ENCODE measurements at regions not wholly inside any gene's neighbourhood (a gene's known extent, or its start where the extent isn't known, plus 50 kb on each side); places are given as distances from the start of the nearest gene placed in this dataset.

- H3K9me3 ChIP-seq (ENCODE audit: low read length) = no peaks in the 10 kb centered on the region
- H3K4me1 ChIP-seq (ENCODE audit: insufficient read depth, low read length) = no peaks in the 10 kb centered on the region
- FAIRE-seq = no peak
- no TSS peak for BruUV-seq (replicated peaks)
- no peaks in the 10 kb centered on the region for H3K36me3 ChIP-seq (replicated peaks in 1 of 2; ENCODE audit: control insufficient read depth in 1 of 2, insufficient read depth in 2 of 2, low read length in 2 of 2)
- H3K4me3 ChIP-seq (replicated peaks in 1 of 3; ENCODE audit: insufficient read depth in 1 of 3, low read depth in 2 of 3, low read length in 3 of 3) = no peak overlapping the region
- ATAC-seq = no peak
- no peak overlapping the region for H2AFZ ChIP-seq (ENCODE audit: low read length)
- WGBS (ENCODE audit: low lambda C conversion rate) = 58% methylated on average over 3 of the region's 3 CpGs
- H3K4me2 ChIP-seq (ENCODE audit: low read depth, low read length) = peak overlapping the region; percentile 12; the same call in 1 of the 2 replicates
- in situ Hi-C loops (cut with HindIII; ENCODE audit: extremely low pct_ligation_motif_present, low pct_unique_long_range_greater_than_20kb) (loop anchor here (10.0 kb wide), 1 partner anchor 478 kb away; no protein-coding TSS in a partner anchor), intact Hi-C loops (cut with micrococcal nuclease; ENCODE audit: unreplicated experiment) (loop anchor here (2.0 kb wide), 1 partner anchor 288 kb away; no protein-coding TSS in a partner anchor)
- no peak for TF ChIP-seq ZNF20 (CRISPR knock-in tag; IDR thresholded peaks at IDR 0.05)
- TF ChIP-seq, protein P1, sequence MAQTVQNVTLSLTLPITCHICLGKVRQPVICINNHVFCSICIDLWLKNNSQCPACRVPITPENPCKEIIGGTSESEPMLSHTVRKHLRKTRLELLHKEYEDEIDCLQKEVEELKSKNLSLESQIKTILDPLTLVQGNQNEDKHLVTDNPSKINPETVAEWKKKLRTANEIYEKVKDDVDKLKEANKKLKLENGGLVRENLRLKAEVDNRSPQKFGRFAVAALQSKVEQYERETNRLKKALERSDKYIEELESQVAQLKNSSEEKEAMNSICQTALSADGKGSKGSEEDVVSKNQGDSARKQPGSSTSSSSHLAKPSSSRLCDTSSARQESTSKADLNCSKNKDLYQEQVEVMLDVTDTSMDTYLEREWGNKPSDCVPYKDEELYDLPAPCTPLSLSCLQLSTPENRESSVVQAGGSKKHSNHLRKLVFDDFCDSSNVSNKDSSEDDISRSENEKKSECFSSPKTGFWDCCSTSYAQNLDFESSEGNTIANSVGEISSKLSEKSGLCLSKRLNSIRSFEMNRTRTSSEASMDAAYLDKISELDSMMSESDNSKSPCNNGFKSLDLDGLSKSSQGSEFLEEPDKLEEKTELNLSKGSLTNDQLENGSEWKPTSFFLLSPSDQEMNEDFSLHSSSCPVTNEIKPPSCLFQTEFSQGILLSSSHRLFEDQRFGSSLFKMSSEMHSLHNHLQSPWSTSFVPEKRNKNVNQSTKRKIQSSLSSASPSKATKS (CRISPR knock-in tag; IDR thresholded peaks at IDR 0.05) = no peak
- no peak for TF ChIP-seq HNRNPL (IDR thresholded peaks at IDR 0.05; ENCODE audit: low read depth, low read length)
- no peak for TF ChIP-seq SAP130 (CRISPR knock-in tag; IDR thresholded peaks at IDR 0.05; ENCODE audit: low read depth)
- TF ChIP-seq ZNF720 (CRISPR knock-in tag; IDR thresholded peaks at IDR 0.05) = no peak
- TF ChIP-seq, protein P2, sequence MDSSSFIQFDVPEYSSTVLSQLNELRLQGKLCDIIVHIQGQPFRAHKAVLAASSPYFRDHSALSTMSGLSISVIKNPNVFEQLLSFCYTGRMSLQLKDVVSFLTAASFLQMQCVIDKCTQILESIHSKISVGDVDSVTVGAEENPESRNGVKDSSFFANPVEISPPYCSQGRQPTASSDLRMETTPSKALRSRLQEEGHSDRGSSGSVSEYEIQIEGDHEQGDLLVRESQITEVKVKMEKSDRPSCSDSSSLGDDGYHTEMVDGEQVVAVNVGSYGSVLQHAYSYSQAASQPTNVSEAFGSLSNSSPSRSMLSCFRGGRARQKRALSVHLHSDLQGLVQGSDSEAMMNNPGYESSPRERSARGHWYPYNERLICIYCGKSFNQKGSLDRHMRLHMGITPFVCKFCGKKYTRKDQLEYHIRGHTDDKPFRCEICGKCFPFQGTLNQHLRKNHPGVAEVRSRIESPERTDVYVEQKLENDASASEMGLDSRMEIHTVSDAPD (CRISPR knock-in tag; IDR thresholded peaks at IDR 0.05) = no peak
- TF ChIP-seq TCF7 (IDR thresholded peaks at IDR 0.05; ENCODE audit: low read depth) = no peak
- TF ChIP-seq SMAD9 (CRISPR knock-in tag; IDR thresholded peaks at IDR 0.05) = no peak
- TF ChIP-seq BCL6 (CRISPR knock-in tag; IDR thresholded peaks at IDR 0.05) = no peak
- no peak for TF ChIP-seq ZNF430 (CRISPR knock-in tag; IDR thresholded peaks at IDR 0.05)
- H4K20me1 ChIP-seq (ENCODE audit: insufficient read depth, low read length) = no peaks in the 10 kb centered on the region
- no peak overlapping the region for H3K27ac ChIP-seq (ENCODE audit: extremely low read length, insufficient read depth, low read length)
- no peaks in the 10 kb centered on the region for H3K79me2 ChIP-seq (ENCODE audit: insufficient read depth, low read length)
- POLR2A ChIA-PET = interaction anchor here (0.9 kb wide), 1 partner anchor 468 kb away, joined by 3 read pairs; no protein-coding TSS in a partner anchor
- H3K9ac ChIP-seq (ENCODE audit: insufficient read depth, low read depth, low read length) = no peak overlapping the region
- H3K27me3 ChIP-seq (ENCODE audit: control insufficient read depth in 1 of 2, insufficient read depth in 2 of 2, low read length in 2 of 2) = no peaks in the 10 kb centered on the region
- peak; percentile 0 for DNase-seq (ENCODE audit: low spot score)
- CTCF ChIA-PET (ENCODE audit: low intra/inter-chr PET ratio, low total read pairs) = interaction anchor here (2.8 kb wide), 1 partner anchor 477 kb away, joined by 11 read pairs; no protein-coding TSS in a partner anchor
Observed at GRCh38 chrX:88136328-88136727, 610.7 kb upstream of the CPXCR1 start.

Measured in HepG2 (cell line).